ENCODE measurements at regions not wholly inside any gene's neighbourhood (a gene's known extent, or its start where the extent isn't known, plus 50 kb on each side); places are given as distances from the start of the nearest gene placed in this dataset.

DNA sequence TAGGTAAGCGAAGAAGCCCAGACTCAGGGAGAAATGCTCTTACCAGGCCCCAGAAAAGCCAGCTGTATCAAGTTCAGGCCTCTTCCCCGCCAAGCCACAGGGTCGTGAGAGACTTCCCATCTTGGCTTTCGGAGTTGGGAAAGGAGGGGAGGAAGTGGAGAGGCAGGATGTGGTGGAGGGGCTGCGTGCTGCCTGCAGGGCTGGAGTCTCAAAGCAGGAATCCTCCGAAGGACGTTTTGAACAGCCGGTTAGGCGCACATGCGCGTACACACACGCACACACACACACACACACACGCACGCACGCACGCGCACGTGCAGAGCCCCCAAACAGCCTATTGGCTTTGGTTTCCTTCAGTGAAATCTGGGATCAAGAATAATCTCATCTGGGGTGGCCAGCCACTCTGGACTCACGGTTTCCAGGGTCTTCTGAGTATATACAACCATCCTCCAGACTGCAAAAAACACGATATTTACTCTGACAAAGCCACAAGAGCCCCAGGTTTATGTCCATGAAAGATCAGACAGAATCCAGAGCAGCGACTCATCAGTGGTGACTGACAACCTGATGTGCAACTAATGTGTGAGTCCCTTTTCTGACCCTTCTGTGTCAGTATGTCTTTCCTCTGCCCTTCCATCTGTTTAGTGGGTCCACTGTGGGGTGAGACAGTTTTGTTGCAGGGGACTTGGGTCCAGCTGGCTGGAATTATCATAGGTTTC is 115.0 kb upstream of the ZNF438 start:
- no peak for DNase-seq (ENCODE audit: low spot score)

DNA sequence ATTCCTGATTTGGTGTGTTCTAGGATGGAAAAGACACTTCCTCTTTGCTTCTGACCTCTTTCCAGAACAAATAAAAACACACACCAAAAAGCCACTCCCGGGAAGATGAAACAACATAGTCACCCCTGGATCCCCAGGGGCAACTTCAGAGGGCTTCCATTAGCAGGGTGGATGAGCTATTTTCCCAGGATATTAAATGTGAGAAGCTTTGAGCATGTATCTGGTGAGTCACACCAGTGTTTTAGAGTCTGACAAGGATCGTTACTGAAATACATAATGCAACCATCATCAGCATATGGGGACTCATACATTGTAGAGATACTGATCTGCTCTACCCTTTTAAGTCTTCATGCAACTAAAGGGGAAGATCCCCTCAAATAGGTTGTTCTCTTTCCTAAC is 115.5 kb upstream of the ZNF438 start:
- DNase-seq (ENCODE audit: low spot score): no peak

DNA sequence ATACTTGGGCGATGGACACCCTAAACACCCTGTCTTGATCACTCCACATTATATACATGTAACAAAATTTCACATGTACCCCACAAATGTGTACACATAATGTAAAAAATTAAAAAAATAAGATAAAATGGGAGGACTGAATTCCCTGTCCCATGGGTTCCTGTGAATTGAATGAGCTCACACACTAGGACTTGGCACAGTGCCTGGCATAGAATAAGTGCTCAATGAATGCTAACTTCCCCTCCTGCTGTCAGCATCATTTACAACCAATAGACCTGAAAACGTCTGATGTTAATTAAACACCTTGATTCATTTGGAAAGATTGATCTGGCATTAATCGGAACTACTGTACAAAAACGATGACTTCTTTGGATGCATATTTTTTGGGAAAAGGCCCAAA is 117.3 kb upstream of the ZNF438 start:
- no peak for DNase-seq (ENCODE audit: low spot score)

DNA sequence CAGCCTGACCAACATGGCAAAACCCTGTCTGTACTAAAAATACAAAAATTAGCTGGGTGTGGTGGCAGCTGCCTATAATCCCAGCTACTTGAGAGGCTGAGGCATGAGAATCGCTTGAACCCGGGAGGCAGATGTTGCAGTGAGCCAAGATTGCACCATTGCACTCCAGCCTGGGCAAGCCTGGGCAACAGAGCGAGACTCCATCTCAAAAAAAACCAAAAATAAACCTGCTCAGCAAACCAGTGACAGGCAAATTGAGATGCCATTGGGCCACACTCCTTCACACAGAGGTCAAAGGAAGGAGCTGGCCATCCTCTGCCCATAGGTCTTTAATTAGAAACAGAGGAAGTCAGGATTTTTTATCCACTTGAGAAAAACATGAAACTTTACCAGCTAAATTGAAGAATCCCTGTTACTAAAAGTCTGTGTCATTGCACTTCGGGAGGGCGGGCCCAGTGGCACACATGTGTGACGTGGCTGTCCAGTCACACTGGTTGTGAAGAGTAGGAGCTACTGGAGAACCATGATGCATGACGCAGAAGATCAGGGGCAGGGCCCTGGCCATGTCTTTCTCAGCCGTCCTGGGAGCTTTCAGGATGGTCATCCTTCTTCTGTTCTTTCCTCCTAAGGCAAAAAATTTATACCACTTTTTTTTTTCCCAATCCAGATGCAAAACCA is 118.3 kb upstream of the ZNF438 start:
- no peak for DNase-seq (ENCODE audit: low spot score)

DNA sequence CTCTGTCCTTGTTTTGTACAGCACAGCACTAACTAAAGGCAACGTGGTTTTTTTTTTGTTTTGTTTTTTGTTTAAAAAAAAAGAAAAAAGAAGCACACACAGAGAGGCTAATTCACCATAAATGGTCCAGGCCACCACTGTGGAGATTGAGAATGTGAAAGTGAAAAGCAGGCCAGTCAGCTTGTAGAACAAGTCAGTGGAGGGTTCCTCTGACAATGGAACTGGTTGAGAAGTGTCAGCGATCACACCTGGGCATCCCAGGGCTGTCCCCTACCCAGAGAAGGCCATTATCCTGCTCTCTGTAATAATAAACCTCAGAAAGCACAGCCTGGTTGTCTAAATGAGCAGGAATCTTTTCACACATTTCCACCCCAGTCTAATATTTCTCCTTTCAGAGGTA is 119.6 kb upstream of the ZNF438 start:
- DNase-seq (ENCODE audit: low spot score): no peak

DNA sequence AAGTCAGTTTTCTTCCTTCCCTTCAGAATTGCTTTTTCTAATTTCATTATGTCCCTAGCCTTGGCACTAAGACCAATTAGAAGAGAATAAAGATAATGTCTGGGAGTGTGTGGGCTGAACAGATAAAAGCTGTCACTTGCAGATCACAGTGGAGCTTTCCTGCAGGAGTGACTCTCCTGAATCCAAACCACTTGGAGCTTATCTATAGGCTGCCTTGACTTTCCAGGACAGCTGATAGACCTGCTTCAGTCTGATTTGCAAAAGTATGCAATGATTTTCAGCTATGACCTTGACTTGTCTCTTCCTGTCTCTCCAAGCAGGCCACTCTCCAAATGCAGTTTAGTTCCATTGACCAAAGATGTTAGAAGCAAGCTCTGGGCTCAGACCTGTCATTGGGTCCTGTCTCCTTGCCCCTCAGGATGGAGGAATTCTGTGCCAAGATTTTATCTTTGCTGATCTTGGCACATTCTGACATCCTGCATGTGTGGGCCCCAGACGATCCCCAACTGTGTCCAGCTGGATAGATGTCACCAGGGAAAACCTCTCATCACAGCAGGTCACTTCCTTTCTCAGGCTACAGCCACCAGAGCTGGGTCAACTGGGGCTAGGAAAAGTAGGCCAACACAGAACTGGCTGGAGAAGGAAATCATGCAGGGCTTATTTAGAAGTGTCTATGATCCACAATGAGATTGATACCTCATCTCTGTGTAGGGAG is 120.9 kb upstream of the ZNF438 start:
- no peak for DNase-seq (ENCODE audit: low spot score)

DNA sequence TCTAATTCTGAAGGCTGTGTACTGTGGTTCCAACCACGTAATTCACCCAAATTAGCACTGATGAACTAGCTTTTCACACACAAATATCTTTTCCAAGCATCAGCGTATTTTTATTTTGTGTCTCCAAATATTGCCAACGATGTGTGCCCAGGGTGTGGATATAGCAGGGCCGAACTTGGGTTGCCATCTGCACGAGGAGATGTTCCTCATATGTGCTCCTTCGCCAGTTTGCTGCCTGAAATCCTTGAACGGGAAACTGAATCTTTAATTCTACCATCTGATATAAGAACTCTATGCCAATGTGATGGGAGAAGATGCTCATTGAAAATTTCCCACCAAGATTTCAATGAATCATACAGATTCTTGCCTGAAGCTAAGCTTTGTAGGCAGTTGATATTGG is 121.5 kb upstream of the ZNF438 start:
- DNase-seq (ENCODE audit: low spot score): no peak

DNA sequence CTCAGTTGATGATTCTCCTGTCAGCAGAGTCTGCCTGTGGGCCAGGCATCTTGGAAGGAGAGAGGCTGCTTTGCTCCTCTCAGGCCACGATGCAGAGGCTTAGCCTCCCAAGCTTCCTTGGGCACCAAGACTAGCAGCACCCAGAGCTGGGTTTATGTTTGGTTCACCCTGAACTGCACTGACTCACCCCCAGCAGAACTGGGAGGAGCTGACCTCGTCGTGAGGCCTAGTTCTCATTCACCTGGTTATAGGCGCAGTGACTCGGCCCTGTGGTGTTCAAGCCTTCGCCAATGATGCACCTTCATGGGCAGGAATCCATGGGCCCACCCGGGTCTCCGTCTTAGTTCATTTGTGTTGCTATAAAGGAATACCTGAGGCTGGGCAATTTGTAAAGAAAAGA is 122.0 kb upstream of the ZNF438 start:
- DNase-seq (ENCODE audit: low spot score): no peak

DNA sequence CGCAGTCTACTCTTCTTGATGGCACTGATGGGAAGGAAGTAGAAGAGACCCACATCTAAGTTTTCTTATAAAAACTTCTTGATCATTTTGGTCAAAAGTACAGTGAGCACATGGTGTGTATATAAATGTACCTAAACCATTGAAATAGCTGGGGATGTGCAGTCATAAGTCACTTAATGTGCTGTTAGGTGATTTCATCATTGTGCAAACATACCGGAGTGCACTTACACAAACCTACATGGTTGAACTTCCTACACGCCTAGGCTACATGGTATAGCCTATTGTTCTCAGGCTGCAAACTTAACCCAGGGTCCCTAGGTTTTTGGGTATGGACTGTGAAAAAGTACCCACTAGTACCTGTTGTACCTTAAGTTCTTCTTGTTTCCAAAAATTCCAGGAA is 123.3 kb upstream of the ZNF438 start:
- no peak for DNase-seq (ENCODE audit: low spot score)

DNA sequence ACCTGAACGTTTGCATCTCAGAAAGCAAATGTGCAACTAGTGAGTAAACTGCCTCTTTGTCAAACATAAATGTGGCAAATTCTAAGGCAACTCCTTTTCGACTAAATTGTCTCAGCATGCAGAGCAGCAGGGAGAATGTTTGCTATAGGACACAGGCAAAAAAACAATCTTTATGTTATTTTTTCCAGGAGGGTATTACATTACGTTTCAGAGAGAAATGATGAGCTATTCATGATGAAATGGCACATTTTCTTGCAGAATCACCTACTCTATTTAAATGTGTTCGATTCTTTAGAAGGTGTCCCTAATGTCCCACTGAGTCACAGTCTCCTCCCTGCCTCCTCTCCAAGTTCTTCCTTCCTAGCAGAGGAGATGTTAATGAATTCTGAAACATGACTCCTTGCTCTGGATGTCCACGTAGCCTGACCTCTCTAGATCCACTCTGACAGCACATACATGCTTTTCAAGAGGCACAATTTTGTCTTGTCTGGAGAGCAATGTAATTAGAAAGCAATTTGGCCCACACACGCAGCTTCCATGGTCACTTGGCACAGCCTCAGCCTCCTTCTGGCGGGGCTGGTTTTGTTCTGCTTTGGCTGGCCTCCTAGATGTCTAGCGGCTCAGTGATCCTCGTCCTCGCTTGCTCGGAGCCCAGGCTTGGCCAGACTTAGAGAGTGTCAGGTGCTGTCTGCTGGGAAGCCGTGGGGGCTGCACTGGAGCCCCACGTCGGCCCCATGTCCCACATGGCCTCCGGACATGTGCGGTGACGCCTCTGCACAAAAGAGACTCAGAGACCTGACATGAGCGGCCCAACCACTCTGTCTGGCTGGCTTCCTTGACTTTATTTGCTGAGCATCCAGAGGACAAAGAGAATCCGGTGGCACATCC is 125.7 kb upstream of the ZNF438 start:
- DNase-seq (ENCODE audit: low spot score): no peak

DNA sequence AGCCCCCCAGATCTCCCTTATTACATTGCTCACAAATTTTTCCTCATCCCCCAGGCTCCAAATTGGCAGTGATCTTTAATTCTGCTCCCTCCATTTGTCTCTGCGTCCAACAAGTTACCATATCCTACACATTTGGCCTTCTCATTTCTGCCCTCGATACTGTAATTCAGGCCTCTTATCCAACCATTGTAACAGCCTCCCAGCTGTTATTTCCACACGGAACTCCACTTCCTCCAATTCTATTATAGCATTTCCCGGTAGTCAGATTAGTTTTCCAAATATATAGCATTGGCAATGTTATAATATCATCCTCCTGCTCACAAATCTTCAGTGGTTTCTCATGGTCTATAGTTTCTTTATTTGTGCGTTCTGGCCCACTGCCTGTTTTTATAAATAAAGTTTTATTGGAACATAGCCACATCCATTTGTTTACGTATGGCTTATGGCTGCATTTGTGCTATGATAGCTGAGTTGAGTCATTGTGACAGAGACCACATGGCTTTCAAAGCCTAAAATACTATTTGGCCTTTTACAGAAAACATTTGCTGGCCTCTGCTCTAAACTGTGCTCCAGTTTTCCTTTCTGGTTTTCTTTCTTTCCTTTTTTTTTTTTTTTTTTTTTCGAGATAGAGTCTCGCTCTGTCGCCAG is 126.5 kb upstream of the ZNF438 start:
- DNase-seq (ENCODE audit: low spot score): no peak

DNA sequence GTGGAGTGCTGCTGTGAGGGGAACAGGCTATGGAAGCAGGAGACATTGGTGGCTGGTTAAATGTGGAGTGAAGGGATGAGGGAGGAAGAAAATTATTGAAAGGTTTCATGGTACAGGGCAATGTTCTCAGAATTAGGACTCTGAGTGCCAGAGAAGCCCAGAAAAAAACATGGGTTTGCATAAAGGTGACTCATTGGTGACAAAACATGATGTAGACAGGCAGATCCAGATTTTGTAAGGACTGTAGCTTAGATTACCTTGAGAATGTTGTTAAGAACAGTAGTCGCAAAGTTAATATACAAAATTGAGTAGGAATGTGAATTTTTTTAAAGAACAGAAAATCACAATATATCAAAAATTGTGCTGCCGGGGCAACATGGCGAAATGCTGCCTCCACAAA is 134.9 kb upstream of the ZNF438 start:
- no peak for DNase-seq (ENCODE audit: low spot score)

DNA sequence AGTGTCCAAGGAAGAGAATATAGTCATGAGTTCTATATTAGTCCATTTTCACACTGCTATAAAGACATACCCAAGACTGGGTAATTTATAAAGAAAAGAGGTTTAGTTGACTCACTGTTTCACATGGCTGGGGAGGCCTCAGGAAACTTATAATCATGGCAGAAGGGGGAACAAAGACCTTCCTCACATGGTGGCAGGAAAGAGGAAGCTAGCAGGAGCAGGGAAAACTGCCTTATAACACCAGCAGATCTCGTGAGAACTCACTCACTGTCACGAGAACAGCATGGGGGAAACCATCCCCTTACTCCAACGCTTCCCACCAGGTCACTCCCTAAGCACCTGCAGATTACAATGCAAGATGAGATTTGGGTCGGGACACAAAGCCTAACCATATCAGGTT is 139.0 kb upstream of the ZNF438 start:
- DNase-seq (ENCODE audit: low spot score): no peak

DNA sequence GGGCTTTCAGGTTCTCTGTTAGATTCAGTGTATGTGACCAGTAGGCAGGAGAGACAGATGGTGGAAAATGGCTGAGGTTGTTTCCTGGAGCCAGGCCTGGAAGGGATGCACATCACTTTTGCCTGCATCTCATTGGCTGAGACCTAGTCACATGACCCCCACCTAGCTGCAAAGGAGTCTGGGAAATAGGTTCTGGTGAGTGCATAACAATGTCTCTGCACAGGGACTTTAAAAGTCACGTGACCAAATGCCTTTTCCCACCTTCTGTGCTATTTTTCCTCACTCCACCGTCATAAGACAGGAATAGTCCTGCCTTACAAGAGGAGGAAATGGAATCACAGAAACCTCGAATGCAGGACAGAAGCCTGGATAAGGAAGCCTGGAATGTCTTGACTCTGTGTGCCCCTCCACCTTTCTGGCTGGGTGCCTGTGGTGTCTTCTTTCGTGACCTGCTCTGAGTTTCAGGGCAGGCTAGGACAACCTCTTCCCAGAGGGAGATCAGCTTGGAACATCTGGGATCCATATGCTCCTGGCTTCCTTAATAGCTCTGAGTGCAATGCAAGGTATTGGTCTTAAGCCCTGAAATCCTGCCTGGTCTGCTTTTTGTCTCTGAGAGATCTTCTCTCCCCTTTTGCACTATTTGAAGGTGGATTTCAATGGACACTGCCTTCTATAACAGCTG is 139.9 kb upstream of the ZNF438 start:
- DNase-seq (ENCODE audit: low spot score): no peak

DNA sequence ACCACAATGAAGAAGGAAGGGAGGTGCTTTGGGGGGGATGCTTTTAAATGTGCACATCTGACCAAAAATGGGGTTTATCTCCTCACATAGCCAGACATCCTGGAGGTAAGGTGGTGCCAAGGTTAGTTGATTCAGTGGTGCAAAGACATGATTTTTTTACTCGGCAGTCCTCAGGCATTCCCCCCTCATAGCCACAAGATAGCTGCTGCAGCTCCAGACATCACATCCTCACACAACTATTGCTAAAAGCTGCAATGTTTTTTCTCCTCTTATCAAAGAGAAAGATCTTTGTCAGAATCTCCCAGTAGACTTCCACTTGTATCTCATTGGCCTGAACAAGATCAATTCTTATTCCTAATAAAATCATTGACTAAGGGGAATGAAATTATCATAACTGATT is 141.3 kb upstream of the ZNF438 start:
- no peak for DNase-seq (ENCODE audit: low spot score)

DNA sequence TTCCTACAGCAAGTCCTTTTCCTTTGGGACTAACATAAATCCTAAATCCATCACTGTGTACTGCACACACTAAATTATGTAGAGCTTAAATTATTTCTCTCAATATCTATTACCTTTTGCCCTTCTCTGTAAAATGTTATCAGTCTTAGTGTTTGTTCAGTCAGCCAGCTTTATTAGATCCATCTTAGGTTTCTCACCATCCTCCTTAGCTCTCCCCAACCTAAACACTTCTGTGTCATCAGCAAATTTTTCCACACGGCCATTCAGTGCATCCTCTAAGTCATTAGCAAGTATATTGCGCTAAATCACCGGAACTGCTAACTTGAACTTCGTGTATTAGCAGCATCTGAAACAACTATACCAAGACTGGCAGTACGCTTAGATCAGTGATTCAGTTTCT is 142.1 kb upstream of the ZNF438 start:
- no peak for DNase-seq (ENCODE audit: low spot score)

DNA sequence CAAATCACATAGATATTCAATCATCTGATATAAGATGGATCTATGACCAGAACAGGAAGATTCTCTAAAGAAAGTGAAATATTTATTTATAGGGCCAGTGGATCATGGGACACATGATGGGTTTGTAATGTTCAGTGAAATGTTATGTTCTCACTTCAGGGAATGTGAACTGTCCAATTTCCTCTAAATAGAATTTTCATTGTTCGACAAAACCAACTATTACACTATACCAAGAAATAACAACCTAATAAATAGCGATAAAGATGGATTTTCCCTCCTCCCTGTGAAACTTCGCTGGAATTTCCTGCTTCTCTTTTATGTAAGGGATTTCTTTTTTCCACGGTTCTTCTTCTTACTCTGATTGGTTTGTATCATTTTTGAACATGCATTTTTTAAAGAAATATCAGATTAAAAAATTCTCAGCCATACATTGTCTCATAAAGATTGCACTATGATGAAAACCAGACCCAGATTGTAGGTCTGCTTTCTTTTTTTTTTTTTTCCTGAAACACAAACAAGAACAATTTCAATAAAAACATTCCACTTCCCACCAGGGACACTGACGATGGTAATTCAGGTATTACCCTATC is 139.8 kb upstream of the ZEB1 start:
- DNase-seq (ENCODE audit: low spot score): no peak

DNA sequence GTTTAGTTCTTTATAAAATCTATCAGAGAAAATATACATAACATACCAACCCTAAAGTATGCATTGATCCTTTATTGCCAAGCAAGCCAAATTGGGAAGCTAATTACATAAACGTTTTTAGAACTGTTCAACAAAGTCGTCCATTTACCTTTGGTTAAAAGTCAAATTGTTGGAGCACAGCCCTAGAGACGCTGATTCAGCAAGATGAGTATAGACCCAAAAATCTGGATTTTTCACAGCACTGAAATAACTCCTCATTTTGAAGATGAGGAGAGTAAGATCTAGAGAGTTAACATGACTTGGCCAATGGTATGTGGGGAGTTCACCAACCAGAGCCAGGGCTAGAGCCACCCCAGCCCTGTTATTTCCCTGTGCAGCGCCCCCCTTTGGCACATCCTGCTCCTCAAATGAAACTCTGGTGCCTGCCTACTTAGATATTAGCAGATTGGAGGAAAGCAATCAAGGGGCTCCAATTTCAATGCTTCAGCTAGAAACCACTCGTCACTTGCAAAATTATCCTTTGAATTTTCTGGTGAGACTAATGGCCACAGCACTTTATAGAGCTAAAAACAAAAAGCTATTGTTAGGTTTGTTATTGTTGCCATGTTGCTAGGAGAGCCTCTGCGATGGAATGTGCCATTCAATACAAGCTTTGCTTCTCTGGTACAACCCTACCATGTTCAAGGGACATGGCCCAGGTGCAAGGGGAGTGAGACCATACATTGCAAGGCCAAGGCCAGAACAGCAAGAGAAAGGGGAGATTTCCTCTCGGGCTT is 132.6 kb upstream of the ZEB1 start:
- no peak for DNase-seq (ENCODE audit: low spot score)

DNA sequence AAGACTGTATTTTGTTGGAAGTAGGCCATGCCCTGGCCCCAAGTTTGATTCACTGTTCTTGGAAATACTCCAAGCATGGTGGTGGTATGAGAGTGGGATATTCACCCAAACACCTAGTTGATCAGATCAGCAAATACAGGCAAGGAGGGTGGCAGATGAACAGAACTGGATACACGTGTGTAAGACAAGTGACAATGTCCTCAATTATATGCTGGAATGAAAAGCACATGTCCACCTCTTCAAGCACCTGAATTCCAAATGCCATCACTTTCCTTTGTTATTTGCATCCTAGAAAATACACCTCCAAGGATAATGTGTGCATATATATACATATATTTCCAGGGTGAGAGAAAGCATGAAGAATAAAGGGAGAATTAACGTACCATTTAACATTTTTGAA is 131.8 kb upstream of the ZEB1 start:
- no peak for DNase-seq (ENCODE audit: low spot score)

DNA sequence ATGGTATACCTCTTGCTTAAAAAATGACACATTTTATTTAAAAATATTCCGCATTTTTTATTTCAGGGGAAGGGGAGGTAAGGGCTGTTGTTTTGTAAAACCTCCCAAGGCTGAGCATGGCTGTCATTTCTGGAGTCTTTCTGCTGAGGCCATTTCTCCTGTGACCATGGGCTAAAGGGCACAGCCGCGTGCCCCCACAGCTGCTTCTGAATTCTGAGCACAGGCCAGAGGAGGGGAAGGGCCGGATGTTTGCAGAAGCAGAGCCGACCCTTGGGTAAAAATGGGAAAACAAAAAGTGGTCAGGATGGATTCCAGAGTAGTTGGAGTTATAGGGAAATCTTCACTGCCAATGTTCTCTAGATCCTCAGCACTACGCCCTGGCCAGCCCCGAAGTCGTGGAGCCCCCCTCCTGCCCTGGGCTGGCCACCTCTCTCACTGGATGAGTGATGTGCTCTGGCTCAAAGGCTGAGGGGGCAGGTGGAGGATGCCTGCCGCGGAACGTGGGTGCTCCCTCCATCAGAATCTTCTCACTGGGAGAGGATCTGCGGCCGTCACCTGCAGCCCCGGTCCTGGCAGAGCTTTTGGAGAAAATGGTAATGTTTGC is 131.3 kb upstream of the ZEB1 start:
- no peak for DNase-seq (ENCODE audit: low spot score)

Data from ecto neural progenitor cell (in vitro differentiated cells).